Esophagus squamous epithelium (tissue), 5 donors: ENCODE measurements at regions not wholly inside any gene's neighbourhood (a gene's known extent, or its start where the extent isn't known, plus 50 kb on each side); places are given as distances from the start of the nearest gene placed in this dataset.
"Not testable (repeated sequence)": the region's sequence is repeated elsewhere in the genome, so short reads cannot be mapped to it uniquely, and the experiment has no call there.

Source experiments
- DNase-seq: peaks from one replicate; lab custom pipeline; 2025; lab: John Stamatoyannopoulos, UW
- H3K27ac ChIP-seq, 4 donors: fragments of 200-600 bp; sonication (generic); one replicate each; pipeline ENCODE4 v1.5.1; 2016 to 2019; ENCODE audit warnings: mild to moderate bottlenecking in 1 of 4
- H3K27me3 ChIP-seq, 4 donors: fragments of 200-600 bp; sonication (generic); 1 replicate in 3 of 4; 2 replicates in 1 of 4; pipeline versions ENCODE4 v1.5.1 to v1.6.0; 2017 to 2021; ENCODE audit warnings: antibody characterized with exemption in 1 of 4
- H3K36me3 ChIP-seq, 3 donors: fragments of 200-600 bp; sonication (generic); one replicate each; pipeline ENCODE4 v1.5.1; 2016 to 2019
- H3K4me1 ChIP-seq, 3 donors: fragments of 200-600 bp; sonication (generic); one replicate each; pipeline ENCODE4 v1.5.1; 2017 to 2019
- H3K4me3 ChIP-seq, 4 donors: fragments of 200-600 bp; sonication (generic); 1 replicate in 3 of 4; 2 replicates in 1 of 4; pipeline ENCODE4 v1.5.1; 2016 to 2019; ENCODE audit warnings: mild to moderate bottlenecking in 2 of 4, moderate library complexity in 1 of 4
- H3K9me3 ChIP-seq, 3 donors: fragments of 200-600 bp; sonication (generic); one replicate each; pipeline ENCODE4 v1.5.1; 2016 to 2019
- POLR2A ChIP-seq, 4 donors: fragments of 450-650 bp; IDR thresholded peaks; one replicate each; pipeline ENCODE4 v1.6.1; 2017; ENCODE audit warnings: antibody characterized with exemption in 4 of 4, mild to moderate bottlenecking in 4 of 4, moderate library complexity in 3 of 4
- WGBS, 2 donors: methylation state at CpG; one replicate each; pipeline ENCODE4 v1.1.5; 2018; 5-methylcytosine and 5-hydroxymethylcytosine counted together
- intact Hi-C: fragments of 100-400 bp; cut with DNase I; formaldehyde crosslinking; loops from one replicate; pipeline ENCODE4 v1.15.0; 2022
- TF ChIP-seq, protein P1 (sequence below), 6 experiments: fragments of 450-650 bp in 4 of 6; fragments of 200-600 bp in 2 of 6; sonication (generic) in 2 of 6; IDR thresholded peaks; one replicate each; pipeline ENCODE4 v1.5.1; 2016 to 2019; ENCODE audit warnings: antibody characterized with exemption in 6 of 6, mild to moderate bottlenecking in 4 of 6, moderate library complexity in 4 of 6
- donor health status: DM: yes; HTN: yes; CAD: no.

DNA sequence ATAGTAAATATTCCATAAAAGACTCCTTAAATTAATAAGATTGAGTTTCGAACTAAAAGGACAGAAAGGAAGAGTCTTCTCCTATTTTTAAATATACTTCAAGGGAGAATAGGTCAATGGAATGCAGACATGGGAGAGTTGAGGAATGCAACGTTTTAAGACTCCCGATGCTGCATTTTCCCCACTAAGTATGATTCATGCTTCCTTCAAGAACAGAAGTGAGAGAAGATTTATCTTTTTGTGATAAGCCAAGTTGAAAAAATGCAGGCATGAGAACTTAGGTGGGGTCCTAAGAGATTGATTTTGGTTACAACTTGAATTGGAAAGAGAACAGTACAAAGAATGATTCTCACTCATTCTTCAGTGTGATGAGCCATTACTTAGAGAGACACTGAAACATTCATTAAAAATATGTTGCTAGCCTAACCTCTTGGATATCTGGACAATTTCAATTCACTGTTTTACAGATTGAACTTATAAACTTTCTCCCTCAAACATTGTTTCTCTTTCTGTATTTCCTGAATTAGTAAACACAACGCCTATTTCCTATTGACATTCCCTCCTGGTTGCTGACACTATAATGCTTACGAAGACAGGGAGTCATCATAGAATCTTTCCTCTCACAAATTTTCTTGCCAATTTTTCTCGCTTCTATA lies 1666.1 kb upstream of the WWC1 start:
- intact Hi-C loops = no loop called here
- 55% methylated on average over 6 of the region's 6 CpGs for WGBS, 2 donors
- DNase-seq = no peak

GRCh38 chr5:166637295-166637694 lies 1654.2 kb upstream of the WWC1 start:
- intact Hi-C loops = no loop called here
- Histone ChIP-seq H3K4me3 (no peak overlapping the region), H3K4me1 (no peaks in the 10 kb centered on the region), H3K36me3 (no peaks in the 10 kb centered on the region), H3K9me3 (no peaks in the 10 kb centered on the region), H3K27me3 (no peaks in the 10 kb centered on the region), H3K27ac (no peak overlapping the region)
- 79 to 100% methylated on average over 1 of the region's 1 CpG for WGBS, 2 donors
- TF ChIP-seq, protein P1, sequence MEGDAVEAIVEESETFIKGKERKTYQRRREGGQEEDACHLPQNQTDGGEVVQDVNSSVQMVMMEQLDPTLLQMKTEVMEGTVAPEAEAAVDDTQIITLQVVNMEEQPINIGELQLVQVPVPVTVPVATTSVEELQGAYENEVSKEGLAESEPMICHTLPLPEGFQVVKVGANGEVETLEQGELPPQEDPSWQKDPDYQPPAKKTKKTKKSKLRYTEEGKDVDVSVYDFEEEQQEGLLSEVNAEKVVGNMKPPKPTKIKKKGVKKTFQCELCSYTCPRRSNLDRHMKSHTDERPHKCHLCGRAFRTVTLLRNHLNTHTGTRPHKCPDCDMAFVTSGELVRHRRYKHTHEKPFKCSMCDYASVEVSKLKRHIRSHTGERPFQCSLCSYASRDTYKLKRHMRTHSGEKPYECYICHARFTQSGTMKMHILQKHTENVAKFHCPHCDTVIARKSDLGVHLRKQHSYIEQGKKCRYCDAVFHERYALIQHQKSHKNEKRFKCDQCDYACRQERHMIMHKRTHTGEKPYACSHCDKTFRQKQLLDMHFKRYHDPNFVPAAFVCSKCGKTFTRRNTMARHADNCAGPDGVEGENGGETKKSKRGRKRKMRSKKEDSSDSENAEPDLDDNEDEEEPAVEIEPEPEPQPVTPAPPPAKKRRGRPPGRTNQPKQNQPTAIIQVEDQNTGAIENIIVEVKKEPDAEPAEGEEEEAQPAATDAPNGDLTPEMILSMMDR (IDR thresholded peaks at IDR 0.05) = no peak
- no peak for TF ChIP-seq POLR2A (IDR thresholded peaks at IDR 0.05)
- no peak for DNase-seq

More for the DNA sequence above, 1666.1 kb upstream of the WWC1 start:
- H3K4me3 ChIP-seq = no peak overlapping the region
- H3K27me3 ChIP-seq = no peaks in the 10 kb centered on the region
- H3K4me1 ChIP-seq = no peaks in the 10 kb centered on the region
- H3K9me3 ChIP-seq = no peaks in the 10 kb centered on the region
- no peaks in the 10 kb centered on the region for H3K36me3 ChIP-seq
- no peak overlapping the region for H3K27ac ChIP-seq
- TF ChIP-seq, protein P1 (IDR thresholded peaks at IDR 0.05) = no peak
- no peak for TF ChIP-seq POLR2A (IDR thresholded peaks at IDR 0.05)

- Histone ChIP-seq H3K9me3 (no peaks in the 10 kb centered on the region), H3K27me3 (no peaks in the 10 kb centered on the region), H3K4me3 (no peak overlapping the region), H3K4me1 (no peaks in the 10 kb centered on the region), H3K27ac (no peak overlapping the region), H3K36me3 (no peaks in the 10 kb centered on the region)
- 86 to 90% methylated on average over 2 of the region's 2 CpGs for WGBS, 2 donors
- intact Hi-C loops = no loop called here
- no peak for TF ChIP-seq POLR2A (IDR thresholded peaks at IDR 0.05)
- TF ChIP-seq, protein P1 (IDR thresholded peaks at IDR 0.05) = no peak
- no peak for DNase-seq
Observed at GRCh38 chr5:166639151-166639550, 1652.3 kb upstream of the WWC1 start.

DNA sequence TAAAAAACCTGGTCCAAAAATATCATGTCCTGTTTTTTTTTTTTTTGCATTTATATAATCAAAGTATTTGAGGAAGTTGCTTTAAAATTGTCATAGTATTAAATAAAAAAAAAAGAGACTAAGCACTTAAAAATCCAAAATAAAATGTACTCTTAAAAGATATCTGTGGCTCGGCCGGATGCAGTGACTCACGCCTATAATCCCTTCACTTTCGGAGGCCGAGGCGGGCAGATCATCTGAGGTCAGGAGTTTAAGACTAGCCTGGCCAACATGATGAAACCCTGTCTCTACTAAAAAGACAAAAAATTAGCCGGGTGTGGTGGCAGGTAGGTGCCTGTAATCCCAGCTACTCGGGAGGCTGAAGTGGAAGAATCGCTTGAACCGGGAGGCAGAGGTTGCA lies 1651.3 kb upstream of the WWC1 start:
- 66 to 71% methylated on average over 10 of the region's 10 CpGs for WGBS, 2 donors
- H3K9me3 ChIP-seq, DNase-seq, H3K36me3 ChIP-seq, H3K4me1 ChIP-seq, intact Hi-C loops, H3K27me3 ChIP-seq, H3K27ac ChIP-seq, H3K4me3 ChIP-seq: not testable (repeated sequence)

- intact Hi-C loops = no loop called here
- Histone ChIP-seq H3K9me3 (no peaks in the 10 kb centered on the region), H3K4me3 (no peak overlapping the region), H3K4me1 (no peaks in the 10 kb centered on the region), H3K36me3 (no peaks in the 10 kb centered on the region), H3K27ac (no peak overlapping the region), H3K27me3 (no peaks in the 10 kb centered on the region)
- TF ChIP-seq POLR2A (IDR thresholded peaks at IDR 0.05) = no peak
- TF ChIP-seq, protein P1 (IDR thresholded peaks at IDR 0.05) = no peak
- no peak for DNase-seq
- WGBS, 2 donors = 65 to 67% methylated on average over 1 of the region's 1 CpG
Observed at GRCh38 chr5:166648736-166649135, 1642.7 kb upstream of the WWC1 start.

DNA sequence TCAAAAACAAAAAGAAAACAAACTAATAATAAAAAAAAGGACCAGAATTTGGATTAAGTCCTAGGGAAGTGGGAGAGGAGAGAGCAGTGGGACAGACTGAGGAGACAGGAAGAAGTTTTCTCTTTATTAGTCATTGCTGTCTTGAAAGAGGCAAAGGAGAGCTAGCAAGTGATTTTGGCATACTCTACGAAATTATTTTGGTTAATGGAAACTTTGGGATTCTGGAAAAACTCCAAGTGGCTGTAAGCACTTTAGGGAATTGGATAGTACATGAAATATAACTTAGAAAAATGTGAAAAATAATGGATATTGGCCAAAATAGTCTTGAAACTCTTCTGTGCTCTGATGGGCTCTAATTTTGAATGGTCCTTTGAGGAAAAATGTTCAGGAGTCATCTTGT lies 1641.8 kb upstream of the WWC1 start:
- no peaks in the 10 kb centered on the region for H3K9me3 ChIP-seq
- DNase-seq = no peak
- TF ChIP-seq, protein P1 (IDR thresholded peaks at IDR 0.05) = no peak
- TF ChIP-seq POLR2A (IDR thresholded peaks at IDR 0.05) = no peak
- no peaks in the 10 kb centered on the region for H3K27me3 ChIP-seq
- no peaks in the 10 kb centered on the region for H3K36me3 ChIP-seq
- no peak overlapping the region for H3K27ac ChIP-seq
- intact Hi-C loops = no loop called here
- H3K4me3 ChIP-seq = no peak overlapping the region
- no peaks in the 10 kb centered on the region for H3K4me1 ChIP-seq
- WGBS, 2 donors = 22 to 31% methylated on average over 1 of the region's 1 CpG
